ENCODE measurements at regions not wholly inside any gene's neighbourhood (a gene's known extent, or its start where the extent isn't known, plus 50 kb on each side); places are given as distances from the start of the nearest gene placed in this dataset.

GRCh38 chr11:42494459-42494858, 817.3 kb upstream of the API5 start:
- no peak for TF ChIP-seq POLR2A (IDR thresholded peaks at IDR 0.05)
- TF ChIP-seq CTCF (IDR thresholded peaks at IDR 0.05 in 4 of 5, conservative IDR thresholded peaks at IDR 0.05 in 1 of 5): no peak
- intact Hi-C loops (cut with DNase I; ENCODE audit: low total_unique reads): no loop called here
- ATAC-seq: no peak
- Histone ChIP-seq H3K36me3 (no peaks in the 10 kb centered on the region), H3K27ac (no peak overlapping the region), H3K9me3 (no peaks in the 10 kb centered on the region), H3K4me3 (no peak overlapping the region), H3K27me3 (no peaks in the 10 kb centered on the region), H3K4me1 (no peaks in the 10 kb centered on the region)
- DNase-seq: no peak
- in situ Hi-C loops (cut with MboI; ENCODE audit: low sequenced_read_pairs in 4 of 4): no loop called here

- Histone ChIP-seq H3K27me3 (no peaks in the 10 kb centered on the region), H3K27ac (no peak overlapping the region), H3K4me1 (no peaks in the 10 kb centered on the region), H3K36me3 (no peaks in the 10 kb centered on the region), H3K4me3 (no peak overlapping the region), H3K9me3 (no peaks in the 10 kb centered on the region)
- intact Hi-C loops (cut with DNase I; ENCODE audit: low total_unique reads): no loop called here
- DNase-seq (no peak), ATAC-seq (no peak)
- in situ Hi-C loops (cut with MboI; ENCODE audit: low sequenced_read_pairs in 4 of 4): no loop called here
- no peak for TF ChIP-seq POLR2A (IDR thresholded peaks at IDR 0.05)
- no peak for TF ChIP-seq CTCF (IDR thresholded peaks at IDR 0.05 in 4 of 5, conservative IDR thresholded peaks at IDR 0.05 in 1 of 5)
These were observed 812.8 kb upstream of the API5 start for GRCh38 chr11:42498971-42499370.

GRCh38 chr11:42502151-42502550, 809.6 kb upstream of the API5 start:
- in situ Hi-C loops (cut with MboI; ENCODE audit: low sequenced_read_pairs in 4 of 4): no loop called here

GRCh38 chr11:42521994-42522393, 789.8 kb upstream of the API5 start:
- no peaks in the 10 kb centered on the region for H3K27me3 ChIP-seq
- no peaks in the 10 kb centered on the region for H3K4me1 ChIP-seq
- no peaks in the 10 kb centered on the region for H3K36me3 ChIP-seq
- in situ Hi-C loops (cut with MboI; ENCODE audit: low sequenced_read_pairs in 4 of 4): loop anchor here in 1 of 4 donors (10.0 kb wide), 1 partner anchor 1057 kb away; no protein-coding TSS in a partner anchor
- no peak for DNase-seq
- no peak for TF ChIP-seq CTCF (IDR thresholded peaks at IDR 0.05 in 4 of 5, conservative IDR thresholded peaks at IDR 0.05 in 1 of 5)
- no peak for TF ChIP-seq POLR2A (IDR thresholded peaks at IDR 0.05)
- no peak overlapping the region for H3K4me3 ChIP-seq
- no peak for ATAC-seq
- no peaks in the 10 kb centered on the region for H3K9me3 ChIP-seq
- no peak overlapping the region for H3K27ac ChIP-seq
- intact Hi-C loops (cut with DNase I; ENCODE audit: low total_unique reads): no loop called here

More at GRCh38 chr11:42502151-42502550, 809.6 kb upstream of the API5 start:
- H3K4me1 ChIP-seq: no peaks in the 10 kb centered on the region
- no peak for DNase-seq
- no peak overlapping the region for H3K27ac ChIP-seq
- no peaks in the 10 kb centered on the region for H3K27me3 ChIP-seq
- TF ChIP-seq CTCF (IDR thresholded peaks at IDR 0.05 in 4 of 5, conservative IDR thresholded peaks at IDR 0.05 in 1 of 5): no peak
- no peak for TF ChIP-seq POLR2A (IDR thresholded peaks at IDR 0.05)
- H3K36me3 ChIP-seq: no peaks in the 10 kb centered on the region
- no peak overlapping the region for H3K4me3 ChIP-seq
- no peak for ATAC-seq
- no peaks in the 10 kb centered on the region for H3K9me3 ChIP-seq
- intact Hi-C loops (cut with DNase I; ENCODE audit: low total_unique reads): no loop called here
